SHP77 treated with DMSO at 0.1 percent for 48 hours (cell line): ENCODE measurements at regions not wholly inside any gene's neighbourhood (a gene's known extent, or its start where the extent isn't known, plus 50 kb on each side); places are given as distances from the start of the nearest gene placed in this dataset.

ENCODE experiments used
- DNase-seq: peaks from one replicate; lab custom pipeline; 2025; lab: John Stamatoyannopoulos, UW

- DNase-seq = no peak
Observed at GRCh38 chr17:77432034-77432661, 291.4 kb downstream of the SEC14L1 start.

GRCh38 chr17:77432742-77433141 lies 292.0 kb downstream of the SEC14L1 start:
- DNase-seq = no peak

- DNase-seq = no peak
Observed at GRCh38 chr17:77433385-77434135, 292.8 kb downstream of the SEC14L1 start.

- DNase-seq = no peak
Observed at GRCh38 chr17:77434136-77435114, 293.7 kb downstream of the SEC14L1 start.

- no peak for DNase-seq
Observed at GRCh38 chr17:77435272-77436057, 294.7 kb downstream of the SEC14L1 start.

GRCh38 chr17:77436058-77436442 lies 295.3 kb downstream of the SEC14L1 start:
- no peak for DNase-seq

GRCh38 chr17:77436481-77436880 lies 295.7 kb downstream of the SEC14L1 start:
- no peak for DNase-seq

GRCh38 chr17:77437017-77437416 lies 296.2 kb downstream of the SEC14L1 start:
- DNase-seq = no peak

GRCh38 chr17:77437747-77438146 lies 297.0 kb downstream of the SEC14L1 start:
- DNase-seq = no peak

GRCh38 chr17:77438241-77439188 lies 297.7 kb downstream of the SEC14L1 start:
- DNase-seq = no peak

- no peak for DNase-seq
Observed at GRCh38 chr17:77439189-77440018, 298.6 kb downstream of the SEC14L1 start.

GRCh38 chr17:77440560-77440981 lies 299.8 kb downstream of the SEC14L1 start:
- no peak for DNase-seq

- DNase-seq = no peak
Observed at GRCh38 chr17:77441130-77441920, 300.6 kb downstream of the SEC14L1 start.

GRCh38 chr17:77441940-77442339 lies 301.2 kb downstream of the SEC14L1 start:
- DNase-seq = no peak

GRCh38 chr17:77442976-77443747 lies 302.4 kb downstream of the SEC14L1 start:
- DNase-seq = no peak

- no peak for DNase-seq
Observed at GRCh38 chr17:77443748-77444260, 303.0 kb downstream of the SEC14L1 start.

GRCh38 chr17:77444628-77444983 lies 303.8 kb downstream of the SEC14L1 start:
- no peak for DNase-seq
